ENCODE measurements at regions not wholly inside any gene's neighbourhood (a gene's known extent, or its start where the extent isn't known, plus 50 kb on each side); places are given as distances from the start of the nearest gene placed in this dataset.
"Not testable (repeated sequence)": the region's sequence is repeated elsewhere in the genome, so short reads cannot be mapped to it uniquely, and the experiment has no call there.

GRCh38 chr6:73941892-73942291, 245.9 kb downstream of the CD109 start:
- H3K27me3 ChIP-seq (ENCODE audit: low read depth): no peaks in the 10 kb centered on the region
- TF ChIP-seq CTCF (IDR thresholded peaks at IDR 0.05): no peak
- H3K9me3 ChIP-seq: no peaks in the 10 kb centered on the region
- no peak overlapping the region for H3K27ac ChIP-seq
- H3K4me3 ChIP-seq: no peak overlapping the region
- intact Hi-C loops (cut with DNase I): no loop called here
- ATAC-seq (no peak), DNase-seq (no peak)
- H3K36me3 ChIP-seq: no peaks in the 10 kb centered on the region
- H3K4me1 ChIP-seq: no peaks in the 10 kb centered on the region

GRCh38 chr6:73937805-73938204, 241.8 kb downstream of the CD109 start:
- TF ChIP-seq CTCF (IDR thresholded peaks at IDR 0.05): no peak
- no peaks in the 10 kb centered on the region for H3K4me1 ChIP-seq

GRCh38 chr6:73932866-73933265, 236.9 kb downstream of the CD109 start:
- DNase-seq: no peak
- intact Hi-C loops (cut with DNase I): no loop called here
- H3K27me3 ChIP-seq (ENCODE audit: low read depth): no peaks in the 10 kb centered on the region
- peaks cover 5% of the 10 kb centered on the region for H3K9me3 ChIP-seq
- H3K4me1 ChIP-seq: no peaks in the 10 kb centered on the region
- H3K36me3 ChIP-seq: no peaks in the 10 kb centered on the region
- no peak for ATAC-seq
- H3K27ac ChIP-seq: no peak overlapping the region
- H3K4me3 ChIP-seq: no peak overlapping the region
- no peak for TF ChIP-seq CTCF (IDR thresholded peaks at IDR 0.05)

More at GRCh38 chr6:73937805-73938204, 241.8 kb downstream of the CD109 start:
- Histone ChIP-seq H3K9me3 (no peaks in the 10 kb centered on the region), H3K36me3 (no peaks in the 10 kb centered on the region), H3K4me3 (no peak overlapping the region), H3K27ac (no peak overlapping the region), H3K27me3 (ENCODE audit: low read depth) (no peaks in the 10 kb centered on the region)
- DNase-seq: no peak
- ATAC-seq: no peak
- intact Hi-C loops (cut with DNase I): no loop called here

GRCh38 chr6:73929405-73929804, 233.4 kb downstream of the CD109 start:
- no peaks in the 10 kb centered on the region for H3K4me1 ChIP-seq
- ATAC-seq (peak in 1 of 2 donors; percentile 32), DNase-seq (no peak)
- TF ChIP-seq CTCF (IDR thresholded peaks at IDR 0.05): no peak
- intact Hi-C loops (cut with DNase I): no loop called here
- no peak overlapping the region for H3K27ac ChIP-seq
- H3K27me3 ChIP-seq (ENCODE audit: low read depth): no peaks in the 10 kb centered on the region
- H3K36me3 ChIP-seq: no peaks in the 10 kb centered on the region
- H3K9me3 ChIP-seq: peaks cover 10% of the 10 kb centered on the region
- no peak overlapping the region for H3K4me3 ChIP-seq

- Histone ChIP-seq H3K9me3 (peaks cover 10% of the 10 kb centered on the region), H3K27ac (no peak overlapping the region), H3K4me3 (no peak overlapping the region), H3K4me1 (no peaks in the 10 kb centered on the region), H3K27me3 (ENCODE audit: low read depth) (no peaks in the 10 kb centered on the region), H3K36me3 (no peaks in the 10 kb centered on the region)
- ATAC-seq (no peak), DNase-seq (no peak)
- intact Hi-C loops (cut with DNase I): no loop called here
- no peak for TF ChIP-seq CTCF (IDR thresholded peaks at IDR 0.05)
Measured at GRCh38 chr6:73927421-73927820, 231.4 kb downstream of the CD109 start.

- H3K9me3 ChIP-seq; DNase-seq; H3K4me3 ChIP-seq; H3K4me1 ChIP-seq; H3K27me3 ChIP-seq (ENCODE audit: low read depth); intact Hi-C loops (cut with DNase I); H3K36me3 ChIP-seq; H3K27ac ChIP-seq; ATAC-seq: not testable (repeated sequence)
Measured at GRCh38 chr6:73925703-73926102, 229.7 kb downstream of the CD109 start.
